ENCODE measurements at regions not wholly inside any gene's neighbourhood (a gene's known extent, or its start where the extent isn't known, plus 50 kb on each side); places are given as distances from the start of the nearest gene placed in this dataset.

DNA sequence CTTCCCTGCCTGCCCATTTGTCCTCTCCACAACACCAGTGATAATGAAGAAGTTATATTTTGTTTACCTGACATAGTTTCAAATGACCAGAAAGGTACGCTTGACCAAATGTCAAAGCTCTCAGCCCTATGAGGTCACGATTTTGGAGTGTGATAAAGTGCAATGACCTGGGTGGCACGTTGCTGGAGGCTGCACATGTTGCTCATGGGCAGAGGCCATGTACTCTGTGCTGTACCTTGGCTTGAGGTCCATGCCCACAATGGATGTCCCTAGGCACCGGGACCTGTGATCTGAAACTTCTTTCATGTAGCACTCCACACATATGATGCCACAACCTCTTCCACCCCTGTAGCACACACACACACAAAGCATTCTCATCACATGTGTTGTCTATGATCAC lies 164.0 kb upstream of the HEY2 start:
- no peak overlapping the region for H3K4me2 ChIP-seq

DNA sequence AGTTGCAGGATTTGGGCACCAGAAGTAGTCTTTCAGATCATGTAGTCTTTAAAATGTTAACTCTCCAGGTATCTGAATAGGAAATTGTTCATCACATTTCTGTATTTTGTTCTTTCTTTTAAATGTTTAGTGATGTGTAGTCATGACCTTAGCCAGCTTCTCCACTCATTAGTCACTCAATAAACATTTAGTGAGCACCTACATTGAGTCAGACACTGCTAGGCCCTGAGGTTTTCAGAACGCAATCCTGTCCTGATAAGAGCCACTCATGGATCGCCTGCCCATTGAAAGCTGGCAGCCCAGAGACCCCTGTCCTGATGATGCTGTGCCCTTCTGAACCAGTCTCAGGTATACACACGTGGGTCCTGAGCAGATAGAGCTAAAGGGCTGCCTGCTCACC lies 163.4 kb upstream of the HEY2 start:
- no peaks in the 10 kb centered on the region for H3K36me3 ChIP-seq (replicated peaks in 1 of 2; ENCODE audit: control insufficient read depth in 1 of 2, insufficient read depth in 2 of 2, low read length in 1 of 2)
- H3F3A ChIP-seq (replicated peaks; ENCODE audit: insufficient read depth) = no peaks in the 10 kb centered on the region
- H3K9me2 ChIP-seq = no peaks in the 10 kb centered on the region
- WGBS (ENCODE audit: low lambda C conversion rate) = 3% methylated on average over 3 of the region's 3 CpGs
- H3K27me3 ChIP-seq (ENCODE audit: insufficient read depth) = no peaks in the 10 kb centered on the region; the same call in 1 of the 2 replicates
- no peak overlapping the region for H3K27ac ChIP-seq (ENCODE audit: low read depth in 2 of 2, low read length in 1 of 2)
- H3K79me2 ChIP-seq (ENCODE audit: insufficient read depth) = no peaks in the 10 kb centered on the region
- no peak overlapping the region for H3K4me3 ChIP-seq (ENCODE audit: low read depth in 2 of 2, low read length in 1 of 2)
- no peaks in the 10 kb centered on the region for H4K20me1 ChIP-seq (ENCODE audit: insufficient read depth)
- no peaks in the 10 kb centered on the region for H3K9me3 ChIP-seq
- no peak overlapping the region for H2AFZ ChIP-seq (ENCODE audit: low read depth)
- DNase-seq = no peak
- POLR2A ChIA-PET = no interaction called here
- H3K9ac ChIP-seq = no peak overlapping the region
- no peak overlapping the region for H3K4me2 ChIP-seq
- no peaks in the 10 kb centered on the region for H3K4me1 ChIP-seq (ENCODE audit: control insufficient read depth in 1 of 2, insufficient read depth in 2 of 2, low read depth in 1 of 2, low read length in 1 of 2)
- CTCF ChIA-PET = interaction anchor here (1.1 kb wide), 1 partner anchor 54 kb away, joined by 3 read pairs; no protein-coding TSS in a partner anchor
- TF ChIP-seq EZH2phosphoT487 (IDR thresholded peaks at IDR 0.05; ENCODE audit: borderline replicate concordance, low read depth) (no peak), FOSL2 (IDR thresholded peaks at IDR 0.05; ENCODE audit: borderline replicate concordance, low read depth) (no peak), NFIC (IDR thresholded peaks at IDR 0.05; ENCODE audit: borderline replicate concordance) (no peak), MEF2A (IDR thresholded peaks at IDR 0.05; ENCODE audit: borderline replicate concordance, low read depth) (no peak), RAD21 (IDR thresholded peaks at IDR 0.05; ENCODE audit: low read length) (no peak), EP300 (IDR thresholded peaks at IDR 0.05; ENCODE audit: borderline replicate concordance in 1 of 2, low read depth in 1 of 2, low read length in 1 of 2) (no peak), RFX5 (IDR thresholded peaks at IDR 0.05; ENCODE audit: low read length) (no peak), GATA2 (CRISPR knock-in tag; IDR thresholded peaks at IDR 0.05) (no peak), YY1 (IDR thresholded peaks at IDR 0.05; ENCODE audit: low read depth) (no peak), TAF1 (IDR thresholded peaks at IDR 0.05; ENCODE audit: borderline replicate concordance, low read depth, low read length) (no peak)
- TF ChIP-seq, protein P1, sequence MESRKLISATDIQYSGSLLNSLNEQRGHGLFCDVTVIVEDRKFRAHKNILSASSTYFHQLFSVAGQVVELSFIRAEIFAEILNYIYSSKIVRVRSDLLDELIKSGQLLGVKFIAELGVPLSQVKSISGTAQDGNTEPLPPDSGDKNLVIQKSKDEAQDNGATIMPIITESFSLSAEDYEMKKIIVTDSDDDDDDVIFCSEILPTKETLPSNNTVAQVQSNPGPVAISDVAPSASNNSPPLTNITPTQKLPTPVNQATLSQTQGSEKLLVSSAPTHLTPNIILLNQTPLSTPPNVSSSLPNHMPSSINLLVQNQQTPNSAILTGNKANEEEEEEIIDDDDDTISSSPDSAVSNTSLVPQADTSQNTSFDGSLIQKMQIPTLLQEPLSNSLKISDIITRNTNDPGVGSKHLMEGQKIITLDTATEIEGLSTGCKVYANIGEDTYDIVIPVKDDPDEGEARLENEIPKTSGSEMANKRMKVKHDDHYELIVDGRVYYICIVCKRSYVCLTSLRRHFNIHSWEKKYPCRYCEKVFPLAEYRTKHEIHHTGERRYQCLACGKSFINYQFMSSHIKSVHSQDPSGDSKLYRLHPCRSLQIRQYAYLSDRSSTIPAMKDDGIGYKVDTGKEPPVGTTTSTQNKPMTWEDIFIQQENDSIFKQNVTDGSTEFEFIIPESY (IDR thresholded peaks at IDR 0.05; ENCODE audit: borderline replicate concordance, low read depth) = no peak
- TF ChIP-seq, protein P2, sequence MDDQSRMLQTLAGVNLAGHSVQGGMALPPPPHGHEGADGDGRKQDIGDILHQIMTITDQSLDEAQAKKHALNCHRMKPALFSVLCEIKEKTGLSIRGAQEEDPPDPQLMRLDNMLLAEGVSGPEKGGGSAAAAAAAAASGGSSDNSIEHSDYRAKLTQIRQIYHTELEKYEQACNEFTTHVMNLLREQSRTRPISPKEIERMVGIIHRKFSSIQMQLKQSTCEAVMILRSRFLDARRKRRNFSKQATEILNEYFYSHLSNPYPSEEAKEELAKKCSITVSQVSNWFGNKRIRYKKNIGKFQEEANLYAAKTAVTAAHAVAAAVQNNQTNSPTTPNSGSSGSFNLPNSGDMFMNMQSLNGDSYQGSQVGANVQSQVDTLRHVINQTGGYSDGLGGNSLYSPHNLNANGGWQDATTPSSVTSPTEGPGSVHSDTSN (IDR thresholded peaks at IDR 0.05) = no peak

More for the DNA sequence above, 164.0 kb upstream of the HEY2 start:
- 10% methylated on average over 3 of the region's 4 CpGs for WGBS (ENCODE audit: low lambda C conversion rate)
- no peaks in the 10 kb centered on the region; the same call in 1 of the 2 replicates for H3K27me3 ChIP-seq (ENCODE audit: insufficient read depth)
- H3F3A ChIP-seq (replicated peaks; ENCODE audit: insufficient read depth) = no peaks in the 10 kb centered on the region
- ChIA-PET POLR2A (no interaction called here), CTCF (interaction anchor here (1.1 kb wide), 1 partner anchor 53 kb away, joined by 3 read pairs; no protein-coding TSS in a partner anchor)
- no peak overlapping the region for H2AFZ ChIP-seq (ENCODE audit: low read depth)
- TF ChIP-seq CHD2 (IDR thresholded peaks at IDR 0.05; ENCODE audit: low read length, partially characterized antibody) (no peak), GABPA (IDR thresholded peaks at IDR 0.05; ENCODE audit: low read depth) (no peak), SIN3A (IDR thresholded peaks at IDR 0.05; ENCODE audit: borderline replicate concordance, low read depth, low read length) (no peak), FOXJ3 (CRISPR knock-in tag; IDR thresholded peaks at IDR 0.05) (no peak), EZH2phosphoT487 (IDR thresholded peaks at IDR 0.05; ENCODE audit: borderline replicate concordance, low read depth) (no peak)
- TF ChIP-seq, protein P3, sequence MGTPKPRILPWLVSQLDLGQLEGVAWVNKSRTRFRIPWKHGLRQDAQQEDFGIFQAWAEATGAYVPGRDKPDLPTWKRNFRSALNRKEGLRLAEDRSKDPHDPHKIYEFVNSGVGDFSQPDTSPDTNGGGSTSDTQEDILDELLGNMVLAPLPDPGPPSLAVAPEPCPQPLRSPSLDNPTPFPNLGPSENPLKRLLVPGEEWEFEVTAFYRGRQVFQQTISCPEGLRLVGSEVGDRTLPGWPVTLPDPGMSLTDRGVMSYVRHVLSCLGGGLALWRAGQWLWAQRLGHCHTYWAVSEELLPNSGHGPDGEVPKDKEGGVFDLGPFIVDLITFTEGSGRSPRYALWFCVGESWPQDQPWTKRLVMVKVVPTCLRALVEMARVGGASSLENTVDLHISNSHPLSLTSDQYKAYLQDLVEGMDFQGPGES (IDR thresholded peaks at IDR 0.05; ENCODE audit: low read depth, low read length) = no peak
- no peaks in the 10 kb centered on the region for H3K36me3 ChIP-seq (replicated peaks in 1 of 2; ENCODE audit: control insufficient read depth in 1 of 2, insufficient read depth in 2 of 2, low read length in 1 of 2)
- DNase-seq = no peak
- H4K20me1 ChIP-seq (ENCODE audit: insufficient read depth) = no peaks in the 10 kb centered on the region
- H3K79me2 ChIP-seq (ENCODE audit: insufficient read depth) = no peaks in the 10 kb centered on the region
- no peaks in the 10 kb centered on the region for H3K9me2 ChIP-seq
- no peak overlapping the region for H3K9ac ChIP-seq
- H3K4me1 ChIP-seq (ENCODE audit: control insufficient read depth in 1 of 2, insufficient read depth in 2 of 2, low read depth in 1 of 2, low read length in 1 of 2) = no peaks in the 10 kb centered on the region
- H3K9me3 ChIP-seq = no peaks in the 10 kb centered on the region
- H3K4me3 ChIP-seq (ENCODE audit: low read depth in 2 of 2, low read length in 1 of 2) = no peak overlapping the region
- no peak overlapping the region for H3K27ac ChIP-seq (ENCODE audit: low read depth in 2 of 2, low read length in 1 of 2)
